ENCODE measurements at regions not wholly inside any gene's neighbourhood (a gene's known extent, or its start where the extent isn't known, plus 50 kb on each side); places are given as distances from the start of the nearest gene placed in this dataset.

DNA sequence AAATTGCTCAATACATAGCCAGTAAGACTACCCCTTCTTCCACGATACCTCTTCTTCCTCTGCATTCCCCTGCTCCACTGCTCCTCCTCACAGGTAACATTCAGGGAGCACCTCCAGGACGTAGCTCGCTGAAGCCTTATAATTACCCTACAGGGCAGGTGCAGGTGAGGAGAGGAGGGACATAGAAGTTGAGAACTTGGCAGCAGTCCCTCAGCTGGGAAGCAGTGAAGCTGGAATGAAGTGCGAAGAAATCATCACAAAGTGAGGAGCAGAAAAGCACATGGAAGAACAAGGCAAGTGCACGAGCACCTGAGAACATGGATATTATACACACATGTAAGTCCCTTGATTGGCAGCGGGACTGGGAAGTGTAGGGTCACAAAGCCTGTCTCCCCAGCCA lies 118.2 kb downstream of the HSD17B3 start:
- ATAC-seq (no peak), DNase-seq (no peak)
- intact Hi-C loops (cut with DNase I, micrococcal nuclease) = no loop called here

DNA sequence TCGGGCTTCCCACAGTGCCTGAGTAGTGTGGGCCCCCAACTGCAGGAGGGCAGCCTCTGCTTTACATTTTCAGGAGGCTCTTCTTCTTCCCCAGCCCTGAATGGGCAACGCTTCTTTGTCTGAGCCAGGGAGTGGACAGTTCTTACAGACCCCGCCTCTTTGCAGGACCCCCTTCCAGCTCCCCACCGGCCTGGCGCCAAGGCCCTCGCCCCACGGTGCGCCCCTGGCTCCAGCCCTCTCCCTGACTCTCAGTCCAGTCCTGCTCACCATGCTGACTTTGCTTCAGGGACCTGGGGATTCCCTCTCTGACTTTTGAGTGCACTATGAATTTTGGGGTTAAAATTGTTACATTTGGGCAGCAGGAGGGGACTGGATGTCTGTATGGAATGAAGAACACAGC lies 123.8 kb downstream of the HSD17B3 start:
- ATAC-seq (no peak), DNase-seq (no peak)
- intact Hi-C loops (cut with DNase I, micrococcal nuclease) = no loop called here

DNA sequence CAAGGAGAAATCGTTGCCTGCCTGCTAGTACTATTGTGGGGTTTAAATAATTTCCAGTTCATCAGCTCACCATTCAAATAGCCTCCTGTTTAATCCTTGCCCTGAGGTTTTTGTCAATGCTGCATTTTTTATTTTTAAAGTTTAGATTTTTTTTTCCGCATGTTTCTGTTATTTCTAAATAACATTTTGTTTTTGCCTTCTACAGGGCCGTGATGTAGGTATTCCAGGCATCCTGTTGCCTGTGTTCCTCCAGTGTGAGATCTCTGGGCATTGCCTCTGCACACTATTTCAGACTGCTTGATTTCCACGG lies 124.3 kb downstream of the HSD17B3 start:
- ATAC-seq (no peak), DNase-seq (no peak)
- intact Hi-C loops (cut with DNase I, micrococcal nuclease) = no loop called here

DNA sequence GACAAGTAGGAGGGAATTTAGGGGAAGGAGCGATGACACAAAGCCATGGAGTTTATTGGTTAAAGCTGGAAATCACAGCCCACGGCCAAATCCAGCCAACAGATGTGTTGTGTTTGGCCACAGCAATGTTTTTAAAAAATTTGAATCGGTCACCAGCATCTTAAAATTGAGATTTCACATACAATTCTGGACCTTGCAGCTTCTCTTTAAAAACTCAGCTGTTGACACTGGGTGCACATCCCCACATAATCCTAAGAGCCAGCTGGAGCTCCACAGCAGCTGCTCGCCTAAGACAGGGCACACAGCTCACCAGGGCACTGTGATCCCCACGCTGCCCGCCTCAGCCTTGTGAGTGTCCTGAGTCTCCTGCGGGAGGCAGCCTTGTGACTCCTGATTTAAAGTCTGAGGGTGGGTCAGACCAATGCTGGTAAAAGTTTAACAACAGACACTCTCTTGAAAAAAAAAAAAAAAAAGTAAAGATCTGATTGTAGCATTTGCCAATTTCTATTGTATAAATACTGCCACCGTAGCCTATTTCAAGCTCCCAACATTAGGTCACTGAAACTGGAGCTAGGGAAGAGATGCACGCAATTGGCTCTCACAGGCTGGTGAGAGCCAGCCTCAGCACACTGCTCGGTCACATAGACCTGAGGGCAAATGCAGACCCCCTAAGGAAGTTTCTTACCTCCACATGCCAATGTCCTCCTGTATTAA lies 124.8 kb downstream of the HSD17B3 start:
- intact Hi-C loops (cut with DNase I, micrococcal nuclease) = no loop called here
- ATAC-seq (peak; percentile 91), DNase-seq (peak; percentile 60 to 67)

DNA sequence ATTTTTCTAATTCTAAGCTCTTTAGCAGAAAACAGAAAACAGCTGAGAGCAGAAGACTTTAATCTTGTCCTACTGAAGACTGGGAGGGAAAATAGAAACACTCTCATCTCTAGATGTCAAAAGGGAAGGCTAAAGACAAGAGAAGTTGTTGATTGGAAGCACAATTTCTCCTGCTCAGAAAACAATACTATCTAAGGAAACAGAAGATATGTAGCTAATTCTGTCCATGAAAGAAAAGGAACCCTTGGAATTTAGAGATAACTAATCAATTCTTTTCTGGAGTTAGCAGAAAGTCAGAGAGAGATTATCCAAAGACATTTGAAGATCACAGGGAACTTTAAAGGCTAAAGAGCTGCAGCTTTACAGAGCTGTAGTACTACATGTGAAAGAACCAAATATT lies 126.2 kb downstream of the HSD17B3 start:
- ATAC-seq = no peak
- intact Hi-C loops (cut with DNase I, micrococcal nuclease) = no loop called here

DNA sequence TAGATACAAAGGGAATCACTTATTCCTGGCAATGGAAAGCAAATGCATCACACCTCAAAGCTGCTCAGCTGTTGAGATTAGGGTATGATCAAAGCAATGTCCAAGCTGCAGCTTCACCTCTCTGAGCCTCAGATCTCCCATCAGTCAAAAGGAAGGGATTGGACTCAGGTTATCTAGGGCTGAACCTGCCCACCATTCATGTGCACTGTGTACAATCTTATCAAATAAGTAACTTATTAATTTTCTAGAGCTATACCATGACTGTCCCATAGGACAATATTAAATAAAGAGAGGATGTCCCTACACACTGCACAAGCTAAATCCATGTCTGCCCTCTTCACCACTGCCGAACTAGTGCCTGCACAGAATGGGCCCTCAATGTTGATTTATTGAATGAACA lies 127.0 kb downstream of the HSD17B3 start:
- ATAC-seq = peak; percentile 68
- intact Hi-C loops (cut with DNase I, micrococcal nuclease) = no loop called here
- no peak for DNase-seq

More for the DNA sequence above, 126.2 kb downstream of the HSD17B3 start:
- no peak for DNase-seq

DNA sequence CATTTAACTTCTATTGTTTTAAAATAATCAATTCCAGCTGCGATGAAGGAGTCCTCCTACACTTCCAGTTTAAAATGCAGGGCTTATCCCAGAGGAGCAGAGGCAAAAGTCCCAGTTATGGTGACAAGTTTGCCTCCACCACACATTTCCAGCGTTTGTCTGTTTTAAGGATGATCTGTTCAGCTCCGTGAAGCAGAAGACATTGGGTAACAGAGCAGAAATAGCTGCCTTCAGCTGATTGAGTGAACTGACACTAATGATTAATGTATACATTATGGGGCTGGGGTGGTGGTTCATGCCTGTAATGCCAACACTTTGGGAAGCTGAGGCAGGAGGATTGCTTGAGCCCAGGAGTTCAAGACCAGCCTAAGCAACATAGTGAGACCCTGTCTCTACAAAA lies 127.6 kb downstream of the HSD17B3 start:
- no peak for ATAC-seq
- DNase-seq = no peak
- intact Hi-C loops (cut with DNase I, micrococcal nuclease) = no loop called here

DNA sequence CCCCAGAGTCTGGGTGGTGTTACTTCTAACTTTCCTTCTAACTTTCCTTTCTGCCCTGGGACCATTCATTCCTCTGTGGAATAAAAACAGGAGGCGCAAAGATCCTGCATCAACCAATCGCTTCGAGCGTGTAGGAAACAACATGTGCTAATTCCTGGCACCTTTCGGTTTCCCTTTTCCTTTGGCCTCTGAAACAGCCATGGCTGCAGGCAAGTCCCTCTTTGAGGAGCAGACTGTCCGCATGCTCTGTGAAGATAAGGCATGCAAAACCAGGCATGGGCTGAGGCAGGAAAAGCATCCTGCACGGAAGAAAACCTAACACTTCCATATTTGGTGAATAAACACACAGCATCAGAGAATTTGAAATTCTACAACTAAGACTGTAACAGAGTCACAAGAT lies 128.3 kb downstream of the HSD17B3 start:
- DNase-seq (no peak), ATAC-seq (no peak)
- intact Hi-C loops (cut with DNase I, micrococcal nuclease) = no loop called here

DNA sequence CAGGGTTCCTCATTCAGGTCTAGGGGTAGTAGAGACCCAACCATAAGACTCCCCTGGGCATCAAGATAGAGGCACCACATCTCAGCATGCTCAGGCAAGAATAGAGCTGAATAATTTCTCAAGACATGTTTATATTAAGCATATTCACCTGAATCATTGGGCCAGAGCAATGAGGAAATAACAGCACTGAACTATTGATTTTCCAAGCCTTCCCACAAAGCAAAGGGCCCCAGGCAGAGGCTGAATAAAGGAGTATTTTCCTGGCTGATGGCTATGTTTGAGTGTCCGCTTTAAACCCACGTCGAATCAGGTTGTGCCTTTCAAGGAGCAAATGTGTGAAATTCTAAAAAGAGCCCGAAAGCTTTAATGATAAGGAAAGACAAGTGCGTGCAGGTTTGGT lies 129.2 kb downstream of the HSD17B3 start:
- ATAC-seq (no peak), DNase-seq (no peak)
- intact Hi-C loops (cut with DNase I, micrococcal nuclease) = no loop called here

DNA sequence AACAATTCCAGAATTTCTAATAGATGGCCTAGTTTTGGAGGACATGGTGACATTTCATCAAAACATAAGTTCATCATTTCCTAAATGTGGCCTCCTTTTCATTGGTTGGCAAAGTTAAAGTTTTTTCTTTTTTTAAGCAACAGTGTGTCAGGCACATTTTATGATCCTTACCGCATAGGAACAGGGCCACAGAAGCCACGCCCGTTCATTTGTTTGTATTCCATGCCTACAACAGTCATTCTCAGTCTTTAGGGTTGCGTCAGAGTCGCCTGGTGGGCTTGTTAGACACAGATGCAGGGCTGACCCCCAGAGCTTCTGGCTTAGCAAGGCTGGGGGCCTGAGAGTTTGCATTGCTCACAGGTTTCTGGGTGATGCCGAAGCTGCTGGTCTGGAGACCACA lies 130.2 kb downstream of the HSD17B3 start:
- ATAC-seq (peak; percentile 72), DNase-seq (peak in 1 of 2 donors; percentile 46)
- intact Hi-C loops (cut with DNase I, micrococcal nuclease) = no loop called here

DNA sequence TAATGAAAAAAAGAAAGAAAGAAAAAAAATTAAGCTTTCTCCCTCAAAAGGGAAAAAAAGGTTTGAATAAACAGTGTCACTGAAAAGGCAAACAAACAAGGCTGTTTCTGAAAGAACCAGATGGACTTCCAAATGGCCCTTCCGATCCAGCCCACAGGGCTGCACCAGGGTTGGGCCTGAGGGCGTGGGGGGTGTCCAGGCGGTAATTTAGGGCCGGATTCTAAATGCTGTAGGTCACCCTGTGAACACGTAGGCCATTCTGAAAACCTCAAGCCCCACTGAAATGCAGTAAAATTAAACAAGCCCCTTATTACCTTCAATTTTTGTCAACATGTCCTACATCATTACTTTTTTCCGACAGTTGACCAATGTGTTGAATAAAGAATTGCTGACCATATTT lies 132.1 kb downstream of the HSD17B3 start:
- ATAC-seq (peak; percentile 37), DNase-seq (no peak)

DNA sequence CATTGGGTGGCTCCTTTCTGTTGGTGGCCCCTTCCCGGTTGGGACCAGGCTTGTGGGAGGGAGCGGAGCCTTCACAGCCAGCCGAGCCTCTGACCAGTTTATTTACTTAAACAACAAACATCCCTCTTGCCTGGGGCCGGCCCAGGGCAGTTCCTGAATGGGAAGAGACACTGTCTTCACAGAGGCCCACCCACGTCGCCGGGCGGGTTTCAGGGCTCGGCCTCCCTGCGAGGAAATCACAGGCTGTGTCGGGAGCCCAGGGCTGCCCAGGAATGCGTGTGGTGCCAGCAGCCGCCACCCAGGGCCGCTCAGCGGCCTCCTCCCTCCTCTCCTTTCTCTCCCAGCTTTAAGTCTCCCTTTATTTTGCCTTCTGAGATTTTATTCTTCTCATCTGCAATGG lies 132.5 kb downstream of the HSD17B3 start:
- intact Hi-C loops (cut with DNase I, micrococcal nuclease) = no loop called here

More for the DNA sequence above, 132.1 kb downstream of the HSD17B3 start:
- intact Hi-C loops (cut with DNase I, micrococcal nuclease) = no loop called here

DNA sequence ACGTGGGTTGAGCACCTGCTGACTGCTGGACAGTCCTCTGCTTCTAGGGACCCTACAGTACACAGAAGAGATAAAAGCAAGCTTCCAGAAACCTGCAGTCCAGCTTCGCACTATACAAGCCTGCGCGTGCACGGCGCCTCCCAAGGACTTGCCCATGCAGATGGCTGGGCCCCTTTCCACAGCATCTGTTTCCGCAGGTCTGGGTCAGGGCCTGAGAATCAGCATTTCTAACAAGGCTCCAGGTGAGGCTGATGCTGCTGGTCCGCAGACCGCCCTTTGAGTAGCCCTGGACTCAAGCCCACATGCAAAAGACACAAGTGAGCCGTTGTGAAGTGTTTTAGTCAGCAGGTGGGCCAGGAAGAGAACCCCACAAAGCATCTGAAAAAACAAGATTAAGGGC lies 133.1 kb downstream of the HSD17B3 start:
- intact Hi-C loops (cut with DNase I, micrococcal nuclease) = no loop called here
- no peak for DNase-seq

More for the DNA sequence above, 132.5 kb downstream of the HSD17B3 start:
- peak; percentile 52 to 69 for DNase-seq
- ATAC-seq = peak; percentile 80

DNA sequence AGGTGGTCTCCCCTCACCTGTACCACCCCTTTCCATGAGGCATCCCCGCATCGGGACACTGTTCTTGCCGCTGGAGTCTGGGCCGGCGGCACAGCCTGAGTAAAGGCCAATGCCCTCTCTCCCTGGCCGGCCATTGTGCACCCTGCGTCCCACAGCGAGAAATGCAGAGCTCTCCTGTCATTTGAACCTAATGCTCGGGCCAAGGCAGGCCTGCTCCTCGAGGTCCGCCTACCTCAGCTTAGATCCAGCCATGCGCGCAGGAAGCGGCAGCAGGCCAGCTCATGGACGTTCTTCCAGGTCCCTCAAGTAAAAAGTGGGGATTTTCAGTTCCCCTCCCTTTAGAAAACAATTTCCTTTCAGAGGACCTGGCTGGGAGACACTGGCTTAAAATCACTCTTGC lies 135.0 kb downstream of the HSD17B3 start:
- no peak for ATAC-seq
- intact Hi-C loops (cut with DNase I, micrococcal nuclease) = no loop called here
- DNase-seq = no peak

More for the DNA sequence above, 133.1 kb downstream of the HSD17B3 start:
- no peak for ATAC-seq

DNA sequence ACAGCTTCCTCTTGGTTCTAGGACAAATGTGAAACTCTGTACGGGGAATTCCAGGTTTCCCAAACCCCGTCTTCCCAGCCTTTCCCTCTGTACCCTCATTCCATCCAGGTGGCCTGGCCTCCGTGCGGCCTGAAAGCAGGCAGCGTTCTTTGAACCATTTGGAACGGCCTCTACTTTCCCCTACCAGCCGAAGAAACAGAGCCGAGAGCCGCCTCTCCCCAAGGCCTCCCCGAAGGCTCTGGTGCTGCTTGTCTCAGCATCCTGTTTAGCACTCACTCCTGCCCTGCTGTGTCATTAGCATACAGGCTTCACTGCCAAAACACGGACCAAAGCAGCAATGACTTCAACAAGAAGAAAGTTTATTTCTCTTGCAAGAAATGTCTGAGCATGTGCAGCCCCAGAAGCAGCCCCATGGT lies 137.7 kb downstream of the HSD17B3 start:
- intact Hi-C loops (cut with DNase I, micrococcal nuclease) = no loop called here
- no peak for DNase-seq
- ATAC-seq = no peak

DNA sequence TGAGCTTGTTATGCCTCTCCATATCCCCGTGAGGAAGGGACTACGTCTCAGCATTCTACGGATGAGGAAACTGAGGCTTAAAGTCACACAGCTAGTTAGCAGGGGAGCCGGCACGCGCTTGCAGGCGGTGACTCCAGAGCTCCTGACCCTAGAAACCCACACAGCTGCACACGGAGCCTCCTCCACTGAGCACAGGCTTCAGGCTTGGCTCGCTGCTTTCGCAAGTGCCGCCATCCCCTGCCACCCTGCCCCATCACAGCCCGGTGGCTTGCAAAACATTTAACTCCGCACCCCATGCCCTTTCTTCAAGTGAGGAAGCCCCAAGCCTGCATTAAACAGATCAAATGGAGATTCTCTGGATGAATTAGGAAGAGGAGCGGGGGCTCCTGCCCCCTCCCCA lies 138.3 kb downstream of the HSD17B3 start:
- intact Hi-C loops (cut with DNase I, micrococcal nuclease) = no loop called here
- DNase-seq = no peak
- ATAC-seq = no peak

DNA sequence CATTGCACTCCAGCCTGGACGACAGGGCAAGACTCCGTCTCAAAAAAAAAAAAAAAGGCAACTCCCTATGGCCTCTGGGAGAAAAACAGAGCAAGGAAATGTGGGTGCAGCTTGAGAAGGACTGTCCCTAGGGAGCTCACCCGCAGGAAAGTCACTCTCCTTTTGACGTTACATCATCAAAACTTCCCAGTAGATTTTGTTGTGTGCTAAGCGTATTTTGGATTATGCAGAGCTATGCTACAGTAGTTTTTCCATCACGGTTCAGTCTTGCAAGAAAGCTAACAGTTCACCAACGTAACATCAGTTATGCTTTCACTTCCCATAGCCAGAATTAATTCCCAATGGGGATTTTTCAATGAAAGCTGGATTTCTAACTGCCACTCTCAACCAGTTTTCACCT lies 138.8 kb downstream of the HSD17B3 start:
- DNase-seq = no peak
- ATAC-seq = no peak
- intact Hi-C loops (cut with DNase I, micrococcal nuclease) = no loop called here

DNA sequence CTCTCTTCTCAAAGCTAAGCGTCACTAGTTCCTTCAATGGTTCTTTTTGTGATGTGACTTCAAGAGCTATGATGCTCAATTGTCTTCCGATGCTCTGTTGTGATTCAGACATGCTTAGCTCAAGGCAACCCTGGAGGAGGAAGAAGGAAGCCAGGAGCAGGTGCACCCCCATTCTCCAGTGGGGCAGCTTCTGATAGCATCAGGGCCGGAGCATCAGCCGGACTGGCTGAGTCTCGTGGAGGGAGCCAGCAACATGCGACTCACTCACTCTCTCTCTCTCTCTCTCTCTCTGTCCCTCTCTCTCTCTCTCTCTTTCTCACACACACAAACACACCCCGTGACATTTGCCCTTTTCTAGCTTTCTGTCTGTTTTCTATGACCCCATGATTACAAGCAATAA lies 140.2 kb downstream of the HSD17B3 start:
- no peak for ATAC-seq
- no peak for DNase-seq
- intact Hi-C loops (cut with DNase I, micrococcal nuclease) = no loop called here

DNA sequence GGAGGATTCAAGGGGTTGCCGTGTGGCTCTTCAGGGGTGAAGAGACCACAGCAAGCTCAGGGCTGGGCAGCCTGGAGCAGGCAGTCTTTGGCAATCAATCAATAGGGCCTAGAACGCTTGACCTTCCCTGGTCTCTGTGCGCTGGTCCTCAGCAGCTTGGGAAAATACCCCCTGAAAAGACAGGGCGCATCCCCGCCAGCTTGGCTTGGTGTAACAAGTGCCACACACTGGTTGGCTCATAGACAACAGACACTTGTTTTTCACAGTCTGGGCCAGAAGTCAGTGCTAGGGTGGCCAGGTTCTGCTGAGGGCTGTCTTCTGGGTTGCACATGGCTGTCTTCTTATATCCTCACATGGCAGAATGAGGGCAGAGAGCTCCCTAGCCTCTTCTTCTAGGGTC lies 141.1 kb downstream of the HSD17B3 start:
- ATAC-seq (no peak), DNase-seq (no peak)
- intact Hi-C loops (cut with DNase I, micrococcal nuclease) = no loop called here

DNA sequence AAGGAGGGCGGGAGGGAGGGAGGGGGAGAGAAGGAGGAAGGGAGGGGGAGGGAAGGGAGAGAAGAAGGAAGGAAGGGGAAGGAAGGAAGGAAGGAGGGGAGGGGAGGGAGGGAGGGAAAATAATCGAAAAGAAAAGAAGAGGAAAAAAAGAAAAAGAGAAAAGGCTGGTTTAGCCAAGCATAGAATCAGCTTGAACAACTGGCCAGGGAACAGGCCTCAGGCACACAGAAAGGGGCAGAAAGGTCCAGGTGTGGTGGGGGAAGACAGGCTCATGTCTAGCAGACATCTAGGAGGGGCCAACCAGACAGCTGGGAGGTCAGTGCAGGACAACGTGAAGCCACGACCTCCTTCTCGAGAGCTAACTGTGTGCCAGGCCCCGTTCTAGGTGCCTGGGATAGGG lies 141.8 kb downstream of the HSD17B3 start:
- DNase-seq (no peak), ATAC-seq (no peak)
- intact Hi-C loops (cut with DNase I, micrococcal nuclease) = no loop called here

DNA sequence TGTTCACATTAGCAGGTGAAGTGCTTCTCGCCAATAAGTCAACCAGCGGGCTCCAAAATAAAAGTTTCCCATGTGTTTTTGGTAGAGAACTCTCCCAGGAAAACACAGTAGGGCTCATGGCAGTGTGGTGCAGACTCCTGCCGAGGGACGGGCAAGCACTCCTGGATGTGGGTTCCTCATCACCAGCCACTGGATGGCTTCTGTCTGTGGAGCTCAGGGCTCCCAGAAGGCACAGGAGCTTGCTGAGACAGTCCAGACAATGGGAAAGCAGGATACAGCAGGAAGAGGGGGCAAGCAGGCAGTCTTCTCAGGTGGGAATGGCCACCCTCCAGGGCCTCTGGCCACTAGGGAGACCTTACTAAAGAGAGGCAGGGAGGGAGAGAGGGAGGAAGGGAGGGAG lies 142.4 kb downstream of the HSD17B3 start:
- no peak for ATAC-seq
- DNase-seq = no peak
- intact Hi-C loops (cut with DNase I, micrococcal nuclease) = no loop called here
